ENCODE measurements at regions not wholly inside any gene's neighbourhood (a gene's known extent, or its start where the extent isn't known, plus 50 kb on each side); places are given as distances from the start of the nearest gene placed in this dataset.

GRCh38 chr6:1094306-1094705, 217.6 kb upstream of the FOXQ1 start:
- TF ChIP-seq POLR2AphosphoS5 (IDR thresholded peaks at IDR 0.05; ENCODE audit: low read depth) = no peak
- no peak for TF ChIP-seq CTCF (IDR thresholded peaks at IDR 0.05; ENCODE audit: insufficient read depth, low read length)

Data from HL-60 (cell line).